ENCODE measurements at regions not wholly inside any gene's neighbourhood (a gene's known extent, or its start where the extent isn't known, plus 50 kb on each side); places are given as distances from the start of the nearest gene placed in this dataset.

- DNase-seq (no peak), ATAC-seq (no peak)
- H3K9me3 ChIP-seq, result no peaks in the 10 kb centered on the region
- H3K36me3 ChIP-seq, result no peaks in the 10 kb centered on the region
- intact Hi-C loops (cut with DNase I; ENCODE audit: low total_unique reads) (no loop called here), in situ Hi-C loops (cut with MboI; ENCODE audit: low sequenced_read_pairs in 4 of 4) (no loop called here)
- TF ChIP-seq POLR2A (IDR thresholded peaks at IDR 0.05), result no peak
- TF ChIP-seq, protein P1, sequence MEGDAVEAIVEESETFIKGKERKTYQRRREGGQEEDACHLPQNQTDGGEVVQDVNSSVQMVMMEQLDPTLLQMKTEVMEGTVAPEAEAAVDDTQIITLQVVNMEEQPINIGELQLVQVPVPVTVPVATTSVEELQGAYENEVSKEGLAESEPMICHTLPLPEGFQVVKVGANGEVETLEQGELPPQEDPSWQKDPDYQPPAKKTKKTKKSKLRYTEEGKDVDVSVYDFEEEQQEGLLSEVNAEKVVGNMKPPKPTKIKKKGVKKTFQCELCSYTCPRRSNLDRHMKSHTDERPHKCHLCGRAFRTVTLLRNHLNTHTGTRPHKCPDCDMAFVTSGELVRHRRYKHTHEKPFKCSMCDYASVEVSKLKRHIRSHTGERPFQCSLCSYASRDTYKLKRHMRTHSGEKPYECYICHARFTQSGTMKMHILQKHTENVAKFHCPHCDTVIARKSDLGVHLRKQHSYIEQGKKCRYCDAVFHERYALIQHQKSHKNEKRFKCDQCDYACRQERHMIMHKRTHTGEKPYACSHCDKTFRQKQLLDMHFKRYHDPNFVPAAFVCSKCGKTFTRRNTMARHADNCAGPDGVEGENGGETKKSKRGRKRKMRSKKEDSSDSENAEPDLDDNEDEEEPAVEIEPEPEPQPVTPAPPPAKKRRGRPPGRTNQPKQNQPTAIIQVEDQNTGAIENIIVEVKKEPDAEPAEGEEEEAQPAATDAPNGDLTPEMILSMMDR (IDR thresholded peaks at IDR 0.05 in 4 of 5, conservative IDR thresholded peaks at IDR 0.05 in 1 of 5), result no peak
- no peak overlapping the region for H3K27ac ChIP-seq
- peaks cover 0 to 9% (median 0%) of the 10 kb centered on the region in 3 donors for H3K27me3 ChIP-seq
- H3K4me3 ChIP-seq, result no peak overlapping the region
- no peaks in the 10 kb centered on the region for H3K4me1 ChIP-seq
These were observed 99.1 kb downstream of the ZNF365 start for GRCh38 chr10:62473241-62473640.

DNA sequence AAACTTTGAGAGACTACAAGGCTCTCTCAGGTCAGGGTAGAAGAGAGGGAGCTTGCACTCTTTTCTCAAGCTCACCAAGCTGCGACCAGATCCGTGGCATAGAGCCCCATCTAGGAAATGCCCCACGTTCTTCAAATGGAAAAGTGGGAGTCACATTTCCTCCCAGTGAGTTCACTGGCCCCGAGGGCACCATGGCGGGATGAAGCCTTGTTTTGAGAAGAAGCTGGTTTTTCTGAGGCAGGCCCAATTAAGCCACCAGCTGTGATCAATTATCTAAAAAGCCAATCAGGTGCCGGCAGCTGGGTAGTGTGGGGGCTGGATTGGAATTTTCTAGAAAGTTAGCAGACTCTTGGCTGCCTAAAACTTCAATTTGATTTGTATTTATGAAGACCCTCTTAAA lies 101.4 kb downstream of the ZNF365 start:
- in situ Hi-C loops (cut with MboI; ENCODE audit: low sequenced_read_pairs in 4 of 4), result no loop called here
- TF ChIP-seq POLR2A (IDR thresholded peaks at IDR 0.05), result no peak
- Histone ChIP-seq H3K9me3 (no peaks in the 10 kb centered on the region), H3K27me3 (peaks cover 0 to 9% (median 0%) of the 10 kb centered on the region in 3 donors), H3K4me3 (no peak overlapping the region), H3K4me1 (peaks cover 7 to 8% of the 10 kb centered on the region in 2 donors), H3K27ac (no peak overlapping the region), H3K36me3 (no peaks in the 10 kb centered on the region)
- intact Hi-C loops (cut with DNase I; ENCODE audit: low total_unique reads), result no loop called here
- DNase-seq (no peak), ATAC-seq (no peak)

DNA sequence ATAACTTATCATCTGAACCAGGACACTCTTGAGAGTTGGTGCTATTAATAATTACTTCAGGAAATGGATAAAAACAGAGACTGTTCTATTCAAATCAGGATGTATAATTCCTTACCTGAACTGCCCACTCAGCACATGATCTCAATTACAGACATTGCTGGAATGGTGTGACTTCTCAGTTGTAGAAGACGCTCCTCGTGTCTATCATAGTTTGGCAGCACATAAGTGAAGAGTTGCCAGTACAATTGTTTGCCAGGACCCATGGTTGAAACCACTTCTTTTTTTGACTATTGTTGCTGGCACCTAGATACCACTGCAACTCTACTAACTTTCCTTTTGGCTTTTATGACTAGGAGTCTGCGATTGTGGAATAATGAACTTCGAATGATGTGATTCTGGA lies 105.4 kb downstream of the ZNF365 start:
- Histone ChIP-seq H3K4me3 (no peak overlapping the region), H3K36me3 (no peaks in the 10 kb centered on the region), H3K27me3 (no peaks in the 10 kb centered on the region), H3K9me3 (no peaks in the 10 kb centered on the region), H3K27ac (no peak overlapping the region), H3K4me1 (peaks cover 7 to 8% of the 10 kb centered on the region in 2 donors)
- DNase-seq (no peak), ATAC-seq (no peak)
- TF ChIP-seq POLR2A (IDR thresholded peaks at IDR 0.05), result no peak
- TF ChIP-seq, protein P1 (IDR thresholded peaks at IDR 0.05 in 4 of 5, conservative IDR thresholded peaks at IDR 0.05 in 1 of 5), result no peak
- intact Hi-C loops (cut with DNase I; ENCODE audit: low total_unique reads), result no loop called here
- in situ Hi-C loops (cut with MboI; ENCODE audit: low sequenced_read_pairs in 4 of 4), result no loop called here

DNA sequence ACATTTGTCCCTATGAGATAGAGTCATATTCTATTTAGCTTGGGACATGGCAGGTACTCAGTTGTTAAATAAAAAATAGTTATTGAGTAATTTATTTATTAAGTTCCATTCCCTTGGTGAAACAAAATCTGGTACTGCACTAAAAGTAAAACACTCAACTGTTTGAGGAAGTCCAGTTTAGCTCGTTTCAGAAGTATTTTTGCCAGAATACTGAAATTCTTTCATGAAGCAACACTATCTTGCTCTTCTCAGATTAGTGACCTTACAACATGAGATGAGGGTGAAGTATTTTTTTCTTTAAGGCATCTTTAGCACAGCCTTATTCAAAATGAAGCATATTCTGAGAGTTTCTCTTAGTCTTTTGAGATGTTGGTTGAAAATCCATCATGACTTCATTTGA lies 106.0 kb downstream of the ZNF365 start:
- DNase-seq, result no peak
- Histone ChIP-seq H3K9me3 (no peaks in the 10 kb centered on the region), H3K27ac (no peak overlapping the region), H3K4me1 (peaks cover 7 to 8% of the 10 kb centered on the region in 2 donors), H3K36me3 (no peaks in the 10 kb centered on the region), H3K4me3 (no peak overlapping the region), H3K27me3 (no peaks in the 10 kb centered on the region)
- intact Hi-C loops (cut with DNase I; ENCODE audit: low total_unique reads) (no loop called here), in situ Hi-C loops (cut with MboI; ENCODE audit: low sequenced_read_pairs in 4 of 4) (no loop called here)
- ATAC-seq, result no peak
- no peak for TF ChIP-seq POLR2A (IDR thresholded peaks at IDR 0.05)
- TF ChIP-seq, protein P1 (IDR thresholded peaks at IDR 0.05 in 4 of 5, conservative IDR thresholded peaks at IDR 0.05 in 1 of 5), result no peak

- Histone ChIP-seq H3K27ac (no peak overlapping the region), H3K4me1 (peaks cover 7 to 8% of the 10 kb centered on the region in 2 donors), H3K9me3 (no peaks in the 10 kb centered on the region), H3K4me3 (no peak overlapping the region), H3K27me3 (no peaks in the 10 kb centered on the region), H3K36me3 (no peaks in the 10 kb centered on the region)
- intact Hi-C loops (cut with DNase I; ENCODE audit: low total_unique reads), result no loop called here
- in situ Hi-C loops (cut with MboI; ENCODE audit: low sequenced_read_pairs in 4 of 4), result no loop called here
- DNase-seq (no peak), ATAC-seq (no peak)
- no peak for TF ChIP-seq POLR2A (IDR thresholded peaks at IDR 0.05)
- TF ChIP-seq, protein P1 (IDR thresholded peaks at IDR 0.05 in 4 of 5, conservative IDR thresholded peaks at IDR 0.05 in 1 of 5), result no peak
These were observed 108.4 kb downstream of the ZNF365 start for GRCh38 chr10:62482581-62482980.

Data from gastrocnemius medialis (tissue), 4 donors.